Naive thymus-derived CD4-positive, alpha-beta T cell (primary cell): ENCODE measurements at regions not wholly inside any gene's neighbourhood (a gene's known extent, or its start where the extent isn't known, plus 50 kb on each side); places are given as distances from the start of the nearest gene placed in this dataset.

ENCODE experiments used
- ATAC-seq: fragments of 150-1000 bp; cut with Tn5 transposase; 2 replicates; pipeline ENCODE4 v1.10.0; 2021; ENCODE audit warnings: mild to moderate bottlenecking, moderate library complexity
- CTCF ChIA-PET: fragments of 350-600 bp; sonication (Branson Sonifier 250); formaldehyde crosslinking; loops from one replicate; lab custom pipeline; 2021; ENCODE audit warnings: antibody characterized with exemption; lab: Charles Lee
- POLR2A ChIA-PET: fragments of 350-600 bp; sonication (Branson Sonifier 250); formaldehyde crosslinking; loops from one replicate; lab custom pipeline; 2021; ENCODE audit warnings: antibody characterized with exemption, inconsistent platforms; lab: Charles Lee
- DNase-seq, 9 donors: peaks; one replicate each; pipeline versions ENCODE4 v3.0.0 to v3.0.0-alpha.2; 2020 to 2022; ENCODE audit warnings: mixed read lengths in 1 of 9
- H3K27ac ChIP-seq: one replicate; pipeline ENCODE4 v1.7.0; 2013; ENCODE audit warnings: mild to moderate bottlenecking, low read depth, low read length, moderate library complexity
- H3K27me3 ChIP-seq, 2 donors: one replicate each; pipeline ENCODE4 v1.7.0; 2013; ENCODE audit warnings: low read length in 2 of 2, mild to moderate bottlenecking in 2 of 2, moderate library complexity in 2 of 2; ENCODE audit not compliant: control insufficient read depth in 2 of 2, insufficient read depth in 2 of 2
- H3K36me3 ChIP-seq, 3 experiments: 1 replicate in 2 of 3; 2 replicates in 1 of 3; pipeline ENCODE4 v1.7.0; 2013; ENCODE audit warnings: low read length in 3 of 3, mild to moderate bottlenecking in 3 of 3, moderate library complexity in 1 of 3; ENCODE audit not compliant: insufficient read depth in 3 of 3, control insufficient read depth in 2 of 3
- H3K4me1 ChIP-seq, 2 donors: one replicate each; pipeline ENCODE4 v1.7.0; 2013; ENCODE audit warnings: low read length in 2 of 2, mild to moderate bottlenecking in 2 of 2, moderate library complexity in 1 of 2; ENCODE audit not compliant: control insufficient read depth in 2 of 2, insufficient read depth in 2 of 2
- H3K4me3 ChIP-seq: 2 replicates; pipeline ENCODE4 v1.7.0; 2013; ENCODE audit warnings: mild to moderate bottlenecking, low read length
- H3K9me3 ChIP-seq, 3 experiments: 1 replicate in 2 of 3; 2 replicates in 1 of 3; pipeline ENCODE4 v1.7.0; 2013; ENCODE audit warnings: low read length in 3 of 3; ENCODE audit not compliant: control insufficient read depth in 2 of 3
- H3K27ac Mint-ChIP-seq, 9 donors: one replicate each; pipeline ENCODE4 v1.8.0; 2020 to 2022; ENCODE audit warnings: mixed read lengths in 9 of 9, mild to moderate bottlenecking in 8 of 9, moderate library complexity in 5 of 9, inconsistent platforms in 2 of 9
- H3K27me3 Mint-ChIP-seq, 5 donors: one replicate each; pipeline ENCODE4 v1.8.0; 2021 to 2022; ENCODE audit warnings: mixed read lengths in 5 of 5, mild to moderate bottlenecking in 1 of 5
- H3K36me3 Mint-ChIP-seq, 5 donors: one replicate each; pipeline ENCODE4 v1.8.0; 2020 to 2022; ENCODE audit warnings: mixed read lengths in 5 of 5, mild to moderate bottlenecking in 3 of 5, inconsistent platforms in 1 of 5
- H3K4me1 Mint-ChIP-seq, 7 donors: one replicate each; pipeline ENCODE4 v1.8.0; 2020 to 2022; ENCODE audit warnings: mixed read lengths in 7 of 7, mild to moderate bottlenecking in 3 of 7, inconsistent platforms in 1 of 7
- H3K4me3 Mint-ChIP-seq, 10 donors: one replicate each; pipeline ENCODE4 v1.8.0; 2020 to 2022; ENCODE audit warnings: mild to moderate bottlenecking in 10 of 10, mixed read lengths in 10 of 10, moderate library complexity in 6 of 10, inconsistent platforms in 2 of 10
- H3K9me3 Mint-ChIP-seq, 11 donors: one replicate each; pipeline ENCODE4 v1.8.0; 2020 to 2022; ENCODE audit warnings: mixed read lengths in 11 of 11, mild to moderate bottlenecking in 4 of 11, inconsistent platforms in 1 of 11, moderate library complexity in 1 of 11
- intact Hi-C, 2 donors: fragments of 100-400 bp; cut with micrococcal nuclease; formaldehyde crosslinking; loops; one replicate each; pipeline ENCODE4 v1.15.1; 2023

DNA sequence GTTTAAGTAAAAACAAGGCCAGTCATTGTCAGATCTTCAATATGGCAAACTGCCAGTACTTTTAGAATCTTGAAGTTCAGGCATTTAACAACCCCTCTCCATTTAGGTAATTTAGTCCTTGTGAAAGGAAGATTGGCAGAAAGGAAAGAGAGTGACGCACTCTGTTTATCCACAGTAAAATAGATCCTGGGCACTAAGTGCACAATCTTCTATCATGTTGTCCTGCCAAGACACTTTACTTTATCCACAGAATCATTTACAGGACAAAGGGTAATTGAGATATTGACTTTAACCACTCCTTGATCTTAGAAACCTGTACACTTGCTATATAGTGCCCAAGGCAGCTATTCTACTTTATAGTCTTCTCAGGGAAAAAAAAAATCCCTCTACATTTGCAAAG lies 786.4 kb upstream of the SLITRK1 start:
- Histone ChIP-seq H3K4me3 (no peak overlapping the region), H3K27ac (no peak overlapping the region), H3K9me3 (no peaks in the 10 kb centered on the region), H3K4me1 (no peaks in the 10 kb centered on the region), H3K27me3 (no peaks in the 10 kb centered on the region), H3K36me3 (no peaks in the 10 kb centered on the region)
- ATAC-seq (no peak), DNase-seq (no peak)
- no peaks in the 10 kb centered on the region for H3K4me1 Mint-ChIP-seq
- CTCF ChIA-PET, result no interaction called here
- no peak overlapping the region for H3K27ac Mint-ChIP-seq
- no peak overlapping the region for H3K4me3 Mint-ChIP-seq
- H3K36me3 Mint-ChIP-seq, result no peaks in the 10 kb centered on the region
- peaks cover 0 to 11% (median 0%) of the 10 kb centered on the region in 11 donors for H3K9me3 Mint-ChIP-seq
- no peaks in the 10 kb centered on the region for H3K27me3 Mint-ChIP-seq
- intact Hi-C loops, result no loop called here
- POLR2A ChIA-PET, result no interaction called here

GRCh38 chr13:84662491-84662890 lies 780.2 kb upstream of the SLITRK1 start:
- no peak overlapping the region for H3K4me3 Mint-ChIP-seq
- no peak overlapping the region for H3K27ac Mint-ChIP-seq
- no peaks in the 10 kb centered on the region for H3K27me3 Mint-ChIP-seq
- H3K27me3 ChIP-seq, result no peaks in the 10 kb centered on the region
- DNase-seq (no peak), ATAC-seq (no peak)
- intact Hi-C loops, result no loop called here
- peaks cover 0 to 14% (median 0%) of the 10 kb centered on the region in 11 donors for H3K9me3 Mint-ChIP-seq
- no peak overlapping the region for H3K27ac ChIP-seq
- H3K36me3 Mint-ChIP-seq, result no peaks in the 10 kb centered on the region
- no peaks in the 10 kb centered on the region for H3K9me3 ChIP-seq
- POLR2A ChIA-PET, result no interaction called here
- H3K4me1 ChIP-seq, result no peaks in the 10 kb centered on the region
- H3K4me1 Mint-ChIP-seq, result no peaks in the 10 kb centered on the region
- CTCF ChIA-PET, result no interaction called here
- no peak overlapping the region for H3K4me3 ChIP-seq
- no peaks in the 10 kb centered on the region for H3K36me3 ChIP-seq

- Histone ChIP-seq H3K27ac (no peak overlapping the region), H3K4me3 (no peak overlapping the region), H3K36me3 (no peaks in the 10 kb centered on the region), H3K9me3 (no peaks in the 10 kb centered on the region), H3K27me3 (no peaks in the 10 kb centered on the region), H3K4me1 (no peaks in the 10 kb centered on the region)
- H3K36me3 Mint-ChIP-seq, result no peaks in the 10 kb centered on the region
- DNase-seq (no peak), ATAC-seq (no peak)
- H3K27me3 Mint-ChIP-seq, result no peaks in the 10 kb centered on the region
- CTCF ChIA-PET, result no interaction called here
- POLR2A ChIA-PET, result no interaction called here
- H3K27ac Mint-ChIP-seq, result no peak overlapping the region
- H3K9me3 Mint-ChIP-seq, result peaks cover 0 to 14% (median 0%) of the 10 kb centered on the region in 11 donors
- no peaks in the 10 kb centered on the region for H3K4me1 Mint-ChIP-seq
- no peak overlapping the region for H3K4me3 Mint-ChIP-seq
- intact Hi-C loops, result no loop called here
Measured at GRCh38 chr13:84661718-84662117, 779.4 kb upstream of the SLITRK1 start.

- H3K4me1 Mint-ChIP-seq, result no peaks in the 10 kb centered on the region
Measured at GRCh38 chr13:84659359-84659661, 777.0 kb upstream of the SLITRK1 start.

DNA sequence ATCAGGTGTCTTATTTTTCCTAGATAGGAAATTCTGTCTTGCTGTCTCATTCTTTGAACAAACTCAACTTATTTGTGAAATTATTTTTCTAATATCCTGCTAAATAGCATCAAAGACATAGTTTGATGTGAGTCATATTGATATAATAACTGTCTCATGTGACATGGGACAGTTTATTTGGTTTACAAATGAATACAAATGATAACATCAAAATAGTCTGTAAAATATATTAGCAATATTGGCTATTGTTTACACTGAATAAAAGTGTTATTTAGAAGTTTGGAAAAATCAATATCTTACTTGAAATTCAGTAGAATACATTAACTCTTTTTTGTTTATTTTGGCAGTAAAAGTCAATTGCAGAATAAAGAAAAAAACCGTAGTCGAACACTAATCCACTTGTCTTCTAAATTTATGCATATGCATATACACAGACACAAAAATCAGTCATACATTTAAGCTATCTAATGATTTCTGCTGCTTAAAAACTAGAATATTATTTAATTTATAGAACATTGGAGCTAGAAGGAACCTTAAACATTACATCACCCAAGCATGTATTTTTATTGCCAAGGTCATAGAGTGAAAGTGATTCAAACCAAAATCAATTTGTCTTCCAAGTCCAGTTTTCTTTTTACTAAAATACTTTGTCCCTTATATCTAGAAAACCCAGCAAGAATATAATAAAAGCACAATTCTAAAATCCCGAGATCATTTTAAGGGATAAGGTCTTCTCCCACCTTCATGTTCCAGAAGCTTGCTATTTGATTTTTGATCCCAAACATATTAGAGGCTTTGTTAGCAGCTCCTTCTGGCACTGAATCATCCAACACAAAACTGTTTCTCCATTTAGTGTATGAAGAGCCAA lies 776.5 kb upstream of the SLITRK1 start:
- ATAC-seq (no peak), DNase-seq (no peak)
- Mint-ChIP-seq H3K27ac (no peak overlapping the region), H3K4me1 (no peaks in the 10 kb centered on the region), H3K4me3 (no peak overlapping the region), H3K36me3 (no peaks in the 10 kb centered on the region), H3K9me3 (peaks cover 0 to 13% (median 0%) of the 10 kb centered on the region in 11 donors), H3K27me3 (no peaks in the 10 kb centered on the region)
- Histone ChIP-seq H3K4me1 (no peaks in the 10 kb centered on the region), H3K27ac (no peak overlapping the region), H3K9me3 (no peaks in the 10 kb centered on the region), H3K36me3 (no peaks in the 10 kb centered on the region), H3K27me3 (no peaks in the 10 kb centered on the region), H3K4me3 (no peak overlapping the region)
- ChIA-PET POLR2A (no interaction called here), CTCF (no interaction called here)
- intact Hi-C loops, result no loop called here

More at GRCh38 chr13:84659359-84659661, 777.0 kb upstream of the SLITRK1 start:
- no peak overlapping the region for H3K4me3 ChIP-seq
- no peaks in the 10 kb centered on the region for H3K36me3 Mint-ChIP-seq
- intact Hi-C loops, result no loop called here
- H3K9me3 Mint-ChIP-seq, result peaks cover 0 to 14% (median 0%) of the 10 kb centered on the region in 11 donors
- no peaks in the 10 kb centered on the region for H3K27me3 ChIP-seq
- no peak overlapping the region for H3K27ac Mint-ChIP-seq
- DNase-seq (no peak), ATAC-seq (no peak)
- ChIA-PET CTCF (no interaction called here), POLR2A (no interaction called here)
- H3K36me3 ChIP-seq, result no peaks in the 10 kb centered on the region
- no peak overlapping the region for H3K4me3 Mint-ChIP-seq
- H3K27me3 Mint-ChIP-seq, result no peaks in the 10 kb centered on the region
- no peaks in the 10 kb centered on the region for H3K4me1 ChIP-seq
- no peaks in the 10 kb centered on the region for H3K9me3 ChIP-seq
- H3K27ac ChIP-seq, result no peak overlapping the region

GRCh38 chr13:84655677-84656076 lies 773.4 kb upstream of the SLITRK1 start:
- no peaks in the 10 kb centered on the region for H3K36me3 Mint-ChIP-seq
- no peak overlapping the region for H3K4me3 Mint-ChIP-seq
- Histone ChIP-seq H3K27ac (no peak overlapping the region), H3K9me3 (no peaks in the 10 kb centered on the region), H3K4me1 (no peaks in the 10 kb centered on the region), H3K36me3 (no peaks in the 10 kb centered on the region), H3K27me3 (no peaks in the 10 kb centered on the region), H3K4me3 (no peak overlapping the region)
- intact Hi-C loops, result no loop called here
- no peak overlapping the region for H3K27ac Mint-ChIP-seq
- H3K27me3 Mint-ChIP-seq, result no peaks in the 10 kb centered on the region
- no peaks in the 10 kb centered on the region for H3K4me1 Mint-ChIP-seq
- H3K9me3 Mint-ChIP-seq, result peaks cover 0 to 17% (median 3%) of the 10 kb centered on the region in 11 donors
- no peak for DNase-seq
- ChIA-PET POLR2A (no interaction called here), CTCF (no interaction called here)
- ATAC-seq, result no peak

DNA sequence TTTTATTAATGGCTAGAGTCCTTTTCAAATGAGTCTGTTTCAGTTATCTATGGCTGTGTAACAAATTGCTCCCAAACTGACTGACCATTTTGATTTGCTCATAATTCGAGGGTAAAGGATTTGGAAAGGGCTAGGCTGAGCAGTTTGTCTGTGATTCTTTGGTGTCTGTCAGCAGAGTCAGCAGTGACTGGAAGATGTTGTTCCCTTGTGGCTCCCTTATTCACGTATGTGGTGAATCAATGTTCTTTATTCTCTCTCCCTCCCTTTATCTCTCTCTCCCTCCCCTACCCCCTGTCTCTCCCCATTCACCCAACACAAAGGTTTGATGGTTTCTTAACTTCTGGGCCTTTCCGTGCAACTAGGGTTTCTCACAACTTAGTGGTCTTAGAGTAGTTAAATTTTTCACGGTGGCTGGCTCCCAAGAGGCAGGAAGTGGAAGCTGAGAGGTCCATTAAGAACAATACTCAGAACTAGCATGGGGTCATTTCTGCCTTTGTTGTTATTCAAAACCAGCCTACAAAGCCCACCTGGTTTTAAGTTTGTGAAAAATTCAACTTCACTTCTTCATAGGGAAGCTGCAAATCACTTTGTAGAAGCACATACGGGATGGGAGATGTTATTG lies 772.5 kb upstream of the SLITRK1 start:
- no peak overlapping the region for H3K27ac Mint-ChIP-seq
- ATAC-seq (no peak), DNase-seq (no peak)
- intact Hi-C loops, result no loop called here
- H3K27ac ChIP-seq, result no peak overlapping the region
- CTCF ChIA-PET, result no interaction called here
- H3K27me3 ChIP-seq, result no peaks in the 10 kb centered on the region
- no peaks in the 10 kb centered on the region for H3K4me1 Mint-ChIP-seq
- POLR2A ChIA-PET, result no interaction called here
- no peaks in the 10 kb centered on the region for H3K36me3 Mint-ChIP-seq
- peaks cover 0 to 17% (median 3%) of the 10 kb centered on the region in 11 donors for H3K9me3 Mint-ChIP-seq
- no peaks in the 10 kb centered on the region for H3K4me1 ChIP-seq
- no peak overlapping the region for H3K4me3 Mint-ChIP-seq
- no peak overlapping the region for H3K4me3 ChIP-seq
- H3K27me3 Mint-ChIP-seq, result no peaks in the 10 kb centered on the region
- H3K36me3 ChIP-seq, result no peaks in the 10 kb centered on the region
- no peaks in the 10 kb centered on the region for H3K9me3 ChIP-seq
